ENCODE measurements at regions not wholly inside any gene's neighbourhood (a gene's known extent, or its start where the extent isn't known, plus 50 kb on each side); places are given as distances from the start of the nearest gene placed in this dataset.

- TF ChIP-seq CTCF (IDR thresholded peaks at IDR 0.05) (no peak), POLR2A (IDR thresholded peaks at IDR 0.05) (no peak)
Observed at GRCh38 chr11:80846442-80846841, 1405.6 kb upstream of the TENM4 start.

All from heart left ventricle (tissue), 13 donors.